CD4-positive, alpha-beta T cell (primary cell): ENCODE measurements at regions not wholly inside any gene's neighbourhood (a gene's known extent, or its start where the extent isn't known, plus 50 kb on each side); places are given as distances from the start of the nearest gene placed in this dataset.

ENCODE experiments used
- ATAC-seq: fragments of 200-7000 bp; cut with Tn5 transposase; one replicate; pipeline ENCODE4 v1.10.0; 2022; ENCODE audit warnings: mild to moderate bottlenecking; ENCODE audit not compliant: poor library complexity
- CTCF ChIA-PET: fragments of 350-600 bp; sonication (Branson Sonifier 250); formaldehyde crosslinking; loops from one replicate; lab custom pipeline; 2021; ENCODE audit warnings: antibody characterized with exemption, inconsistent platforms; lab: Charles Lee
- POLR2A ChIA-PET: fragments of 350-600 bp; sonication (Branson Sonifier 250); formaldehyde crosslinking; loops from one replicate; lab custom pipeline; 2021; ENCODE audit warnings: antibody characterized with exemption, inconsistent platforms; lab: Charles Lee
- DNase-seq, 14 experiments: peaks; one replicate each; pipeline ENCODE4 v3.0.0-alpha.2; 2013 to 2020; ENCODE audit warnings: mixed read lengths in 2 of 14
- H3K27ac ChIP-seq, 2 donors: one replicate each; pipeline versions ENCODE4 v1.5.1 to v1.7.0; 2013; ENCODE audit warnings: low read length in 2 of 2, low read depth in 1 of 2, mild to moderate bottlenecking in 1 of 2
- H3K27me3 ChIP-seq, 2 experiments: 1 replicate in 1 of 2; 2 replicates in 1 of 2; pipeline versions ENCODE4 v1.6.1 to v1.7.0; 2013; ENCODE audit warnings: low read length in 2 of 2, control low read depth in 1 of 2, mild to moderate bottlenecking in 1 of 2, moderate library complexity in 1 of 2; ENCODE audit not compliant: insufficient read depth in 2 of 2, control insufficient read depth in 1 of 2
- H3K36me3 ChIP-seq: one replicate; pipeline ENCODE4 v1.6.1; 2013; ENCODE audit warnings: low read length, control low read depth; ENCODE audit not compliant: insufficient read depth
- H3K4me1 ChIP-seq: one replicate; pipeline ENCODE4 v1.6.1; 2013; ENCODE audit warnings: low read length, control low read depth; ENCODE audit not compliant: insufficient read depth
- H3K4me3 ChIP-seq: one replicate; pipeline ENCODE4 v1.5.1; 2013; ENCODE audit warnings: mild to moderate bottlenecking, low read length, moderate library complexity
- H3K9me3 ChIP-seq, 2 experiments: 1 replicate in 1 of 2; 2 replicates in 1 of 2; pipeline versions ENCODE4 v1.6.1 to v1.7.0; 2013; ENCODE audit warnings: low read length in 2 of 2, mild to moderate bottlenecking in 2 of 2, control low read depth in 1 of 2, moderate library complexity in 1 of 2; ENCODE audit not compliant: control insufficient read depth in 1 of 2, insufficient read depth in 1 of 2
- H3K27ac Mint-ChIP-seq: one replicate; pipeline ENCODE4 v1.8.0; 2020; ENCODE audit warnings: mixed read lengths
- H3K27me3 Mint-ChIP-seq: one replicate; pipeline ENCODE4 v1.8.0; 2021; ENCODE audit warnings: mixed read lengths
- H3K36me3 Mint-ChIP-seq: one replicate; pipeline ENCODE4 v1.8.0; 2021; ENCODE audit warnings: low read depth, mixed read lengths
- H3K4me1 Mint-ChIP-seq: one replicate; pipeline ENCODE4 v1.8.0; 2021; ENCODE audit warnings: low read depth, mixed read lengths
- H3K4me3 Mint-ChIP-seq: one replicate; pipeline ENCODE4 v1.8.0; 2020; ENCODE audit warnings: mild to moderate bottlenecking, mixed read lengths
- H3K9me3 Mint-ChIP-seq: one replicate; pipeline ENCODE4 v1.8.0; 2020; ENCODE audit warnings: mixed read lengths
- intact Hi-C, 2 experiments: fragments of 100-400 bp; cut with DNase I in 1 of 2; cut with micrococcal nuclease in 1 of 2; formaldehyde crosslinking; loops; one replicate each; pipeline versions ENCODE4 v1.15.1 to v1.9.0; 2023 to 2025; cut with DNase I, micrococcal nuclease
- TF ChIP-seq, protein P1 (sequence below): fragments of 200-600 bp; IDR thresholded peaks from one replicate; pipeline ENCODE4 v1.8.0; 2022; ENCODE audit warnings: antibody characterized with exemption, mild to moderate bottlenecking

DNA sequence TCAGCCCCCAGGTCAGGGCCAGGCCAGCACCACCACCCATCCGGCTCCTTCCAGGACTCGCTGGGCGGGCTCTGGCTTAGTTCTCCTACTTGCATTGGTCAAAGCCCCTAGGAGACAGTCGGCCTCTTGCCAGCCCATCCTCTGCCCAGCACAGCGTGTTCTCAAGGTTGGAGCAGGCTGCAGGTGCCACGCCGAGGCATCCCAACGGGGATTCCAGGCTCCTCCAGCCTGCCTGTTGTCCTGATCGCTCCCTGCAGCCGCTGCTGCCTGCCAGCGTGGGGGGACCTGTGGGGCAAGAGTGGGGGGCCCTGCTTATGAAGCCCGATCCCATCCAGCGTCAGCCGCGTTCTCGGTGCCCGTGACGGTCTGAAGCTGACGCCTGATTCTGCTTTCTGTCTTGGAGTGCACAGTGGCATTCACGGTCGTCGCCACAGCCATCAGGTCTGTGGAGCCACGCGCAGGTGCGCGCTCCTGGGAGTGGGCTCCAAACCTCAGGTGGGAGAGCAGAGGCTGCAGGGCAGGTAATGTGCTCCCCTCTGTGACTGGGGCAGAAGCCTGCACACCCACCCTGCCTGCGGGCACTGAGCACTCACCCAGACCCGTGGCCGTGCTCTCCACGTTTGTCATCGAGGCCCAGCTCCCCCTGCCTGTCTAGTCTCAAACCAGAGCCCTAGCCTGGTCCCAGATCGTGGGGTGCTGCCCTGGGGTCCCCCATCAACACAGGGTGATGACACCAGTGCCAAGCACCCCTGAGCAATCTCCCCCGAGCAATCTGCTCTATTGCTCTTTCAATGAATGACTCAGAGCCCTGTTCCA lies 991.6 kb downstream of the BRD1 start:
- ChIA-PET POLR2A (no interaction called here), CTCF (no interaction called here)
- DNase-seq: no peak
- H3K36me3 ChIP-seq: no peaks in the 10 kb centered on the region
- no peaks in the 10 kb centered on the region for H3K4me1 ChIP-seq
- peaks cover 0 to 2% of the 10 kb centered on the region in 2 experiments for H3K27me3 ChIP-seq
- no peak overlapping the region for H3K4me3 ChIP-seq
- no peak for ATAC-seq
- peaks cover 19% of the 10 kb centered on the region for H3K27me3 Mint-ChIP-seq
- peaks cover 6 to 49% of the 10 kb centered on the region in 2 experiments for H3K9me3 ChIP-seq
- no peak overlapping the region for H3K4me3 Mint-ChIP-seq
- no peaks in the 10 kb centered on the region for H3K4me1 Mint-ChIP-seq
- TF ChIP-seq, protein P1, sequence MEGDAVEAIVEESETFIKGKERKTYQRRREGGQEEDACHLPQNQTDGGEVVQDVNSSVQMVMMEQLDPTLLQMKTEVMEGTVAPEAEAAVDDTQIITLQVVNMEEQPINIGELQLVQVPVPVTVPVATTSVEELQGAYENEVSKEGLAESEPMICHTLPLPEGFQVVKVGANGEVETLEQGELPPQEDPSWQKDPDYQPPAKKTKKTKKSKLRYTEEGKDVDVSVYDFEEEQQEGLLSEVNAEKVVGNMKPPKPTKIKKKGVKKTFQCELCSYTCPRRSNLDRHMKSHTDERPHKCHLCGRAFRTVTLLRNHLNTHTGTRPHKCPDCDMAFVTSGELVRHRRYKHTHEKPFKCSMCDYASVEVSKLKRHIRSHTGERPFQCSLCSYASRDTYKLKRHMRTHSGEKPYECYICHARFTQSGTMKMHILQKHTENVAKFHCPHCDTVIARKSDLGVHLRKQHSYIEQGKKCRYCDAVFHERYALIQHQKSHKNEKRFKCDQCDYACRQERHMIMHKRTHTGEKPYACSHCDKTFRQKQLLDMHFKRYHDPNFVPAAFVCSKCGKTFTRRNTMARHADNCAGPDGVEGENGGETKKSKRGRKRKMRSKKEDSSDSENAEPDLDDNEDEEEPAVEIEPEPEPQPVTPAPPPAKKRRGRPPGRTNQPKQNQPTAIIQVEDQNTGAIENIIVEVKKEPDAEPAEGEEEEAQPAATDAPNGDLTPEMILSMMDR: no peak
- H3K9me3 Mint-ChIP-seq: peaks cover 7% of the 10 kb centered on the region
- no peak overlapping the region for H3K27ac Mint-ChIP-seq
- H3K36me3 Mint-ChIP-seq: no peaks in the 10 kb centered on the region
- intact Hi-C loops: no loop called here
- H3K27ac ChIP-seq: no peak overlapping the region

DNA sequence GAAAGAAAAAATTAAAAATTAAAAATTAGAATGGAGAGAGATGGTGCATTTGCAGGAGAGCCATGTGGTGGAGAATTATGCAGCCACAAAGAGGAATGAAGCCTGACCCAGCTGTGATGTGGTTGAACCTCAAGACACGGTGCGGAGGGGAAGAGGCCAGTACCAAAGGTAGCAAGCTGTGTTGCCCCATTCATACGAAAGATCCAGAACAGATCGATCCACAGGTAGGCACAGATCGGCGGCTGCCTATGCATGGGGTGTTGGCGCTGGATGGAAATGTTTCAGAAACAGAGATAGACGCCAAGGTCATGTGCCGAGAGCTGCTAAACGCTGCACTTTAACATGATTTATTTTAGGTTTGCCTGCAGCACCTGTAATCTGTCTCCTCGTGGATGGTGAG lies 992.3 kb downstream of the BRD1 start:
- no peak for DNase-seq
- H3K4me1 Mint-ChIP-seq: no peaks in the 10 kb centered on the region
- peaks cover 17% of the 10 kb centered on the region for H3K27me3 Mint-ChIP-seq
- POLR2A ChIA-PET: no interaction called here
- no peaks in the 10 kb centered on the region for H3K36me3 ChIP-seq
- ATAC-seq: no peak
- H3K27ac ChIP-seq: no peak overlapping the region
- CTCF ChIA-PET: no interaction called here
- intact Hi-C loops: no loop called here
- H3K4me3 ChIP-seq: no peak overlapping the region
- H3K4me1 ChIP-seq: no peaks in the 10 kb centered on the region
- peaks cover 0 to 2% of the 10 kb centered on the region in 2 experiments for H3K27me3 ChIP-seq
- H3K4me3 Mint-ChIP-seq: no peak overlapping the region
- H3K9me3 Mint-ChIP-seq: peaks cover 7% of the 10 kb centered on the region
- H3K27ac Mint-ChIP-seq: no peak overlapping the region
- TF ChIP-seq, protein P1: no peak
- no peaks in the 10 kb centered on the region for H3K36me3 Mint-ChIP-seq
- peaks cover 6 to 51% of the 10 kb centered on the region in 2 experiments for H3K9me3 ChIP-seq

DNA sequence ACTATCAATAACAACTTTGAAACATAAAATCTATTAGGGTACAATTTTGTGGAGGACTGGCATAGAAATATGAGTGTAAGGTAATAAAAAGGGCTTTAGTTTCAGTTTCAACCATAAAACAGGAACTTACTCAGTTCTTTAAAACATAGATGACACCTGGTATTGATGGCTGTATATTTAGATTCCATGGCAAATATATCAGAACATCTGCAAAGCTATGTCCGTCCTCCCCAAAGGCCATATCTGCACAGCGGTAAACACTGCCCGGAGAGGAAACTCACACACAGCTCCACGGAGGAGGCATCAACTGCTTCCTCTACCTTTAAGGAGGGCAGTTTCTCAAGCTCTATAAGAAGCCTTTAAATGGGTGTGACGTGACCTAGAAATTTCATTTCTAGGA lies 993.3 kb downstream of the BRD1 start:
- H3K27me3 ChIP-seq: peaks cover 0 to 4% of the 10 kb centered on the region in 2 experiments
- Mint-ChIP-seq H3K4me3 (no peak overlapping the region), H3K9me3 (peaks cover 7% of the 10 kb centered on the region), H3K27ac (no peak overlapping the region), H3K4me1 (no peaks in the 10 kb centered on the region), H3K27me3 (peaks cover 17% of the 10 kb centered on the region), H3K36me3 (no peaks in the 10 kb centered on the region)
- CTCF ChIA-PET: no interaction called here
- intact Hi-C loops: no loop called here
- peaks cover 6 to 54% of the 10 kb centered on the region in 2 experiments for H3K9me3 ChIP-seq
- no peaks in the 10 kb centered on the region for H3K4me1 ChIP-seq
- H3K36me3 ChIP-seq: no peaks in the 10 kb centered on the region
- POLR2A ChIA-PET: no interaction called here
- no peak overlapping the region for H3K4me3 ChIP-seq
- H3K27ac ChIP-seq: no peak overlapping the region
- DNase-seq: no peak
- ATAC-seq: no peak
- TF ChIP-seq, protein P1: no peak
